GM11168 (cell line): ENCODE measurements at regions not wholly inside any gene's neighbourhood (a gene's known extent, or its start where the extent isn't known, plus 50 kb on each side); places are given as distances from the start of the nearest gene placed in this dataset.

Experiments
- in situ Hi-C: fragments of 300-500 bp; cut with MboI; formaldehyde crosslinking; loops from one replicate; pipeline ENCODE4 v1.12.0; 2022; ENCODE audit warnings: low sequenced_read_pairs; ENCODE audit not compliant: unreplicated experiment

GRCh38 chr6:153192943-153193885 lies 62.1 kb upstream of the RGS17 start:
- in situ Hi-C loops = no loop called here

GRCh38 chr6:153183925-153184324 lies 52.8 kb upstream of the RGS17 start:
- in situ Hi-C loops = no loop called here
